GM12878 (cell line): ENCODE measurements at regions not wholly inside any gene's neighbourhood (a gene's known extent, or its start where the extent isn't known, plus 50 kb on each side); places are given as distances from the start of the nearest gene placed in this dataset.

Source experiments
- BHLHE40 ChIP-seq, 2 experiments: fragments of 450-650 bp in 1 of 2; IDR thresholded peaks; 2 replicates each; pipeline ENCODE4 v1.6.1; 2011 to 2017; ENCODE audit warnings: low read depth in 2 of 2, borderline replicate concordance in 1 of 2, improper control_type of control experiment in 1 of 2, low read length in 1 of 2, mild to moderate bottlenecking in 1 of 2
- CBX3 ChIP-seq: fragments of 200-600 bp; sonication (generic); IDR thresholded peaks from 2 replicates; pipeline ENCODE4 v1.6.1; 2016; ENCODE audit warnings: low read depth, borderline replicate concordance
- CHD4 ChIP-seq: fragments of 200-600 bp; sonication (generic); IDR thresholded peaks from 2 replicates; pipeline ENCODE4 v1.6.1; 2016; ENCODE audit warnings: mild to moderate bottlenecking
- EGR1 ChIP-seq, 2 experiments: IDR thresholded peaks; 1 replicate in 1 of 2; 2 replicates in 1 of 2; pipeline ENCODE4 v1.6.1; 2011 to 2012; ENCODE audit warnings: low read depth in 2 of 2, low read length in 2 of 2, borderline replicate concordance in 1 of 2, mild to moderate bottlenecking in 1 of 2, moderate library complexity in 1 of 2
- GATAD2B ChIP-seq: fragments of 450-650 bp; conservative IDR thresholded peaks from 2 replicates; pipeline ENCODE4 v1.6.1; 2017; ENCODE audit warnings: low read depth, mild to moderate bottlenecking, moderate library complexity
- HDAC6 ChIP-seq: fragments of 200-600 bp; sonication (generic); IDR thresholded peaks from one replicate; pipeline ENCODE4 v1.8.0; 2017; ENCODE audit warnings: antibody characterized with exemption; ENCODE audit not compliant: unreplicated experiment
- IKZF1 ChIP-seq: fragments of 450-650 bp; conservative IDR thresholded peaks from 2 replicates; pipeline ENCODE4 v1.6.1; 2017; ENCODE audit warnings: antibody characterized with exemption, mild to moderate bottlenecking
- IRF4 ChIP-seq: IDR thresholded peaks from 2 replicates; pipeline ENCODE4 v1.6.1; 2011; ENCODE audit warnings: low read depth, low read length
- KLF5 ChIP-seq: fragments of 450-650 bp; IDR thresholded peaks from 2 replicates; pipeline ENCODE4 v1.6.1; 2014; ENCODE audit warnings: mild to moderate bottlenecking; ENCODE audit not compliant: partially characterized antibody
- MEF2B ChIP-seq: fragments of 450-650 bp; IDR thresholded peaks from 2 replicates; pipeline ENCODE4 v1.6.1; 2018; ENCODE audit warnings: mild to moderate bottlenecking, moderate library complexity; ENCODE audit not compliant: partially characterized antibody, poor library complexity, severe bottlenecking
- MTA2 ChIP-seq: fragments of 450-650 bp; IDR thresholded peaks from 2 replicates; pipeline ENCODE4 v1.6.1; 2016; ENCODE audit warnings: low read depth, mild to moderate bottlenecking, moderate library complexity
- NBN ChIP-seq: fragments of 450-650 bp; IDR thresholded peaks from 2 replicates; pipeline ENCODE4 v1.6.1; 2016
- NFYB ChIP-seq: IDR thresholded peaks from 2 replicates; pipeline ENCODE4 v1.6.1; 2011; ENCODE audit warnings: low read depth, mild to moderate bottlenecking, low read length, improper control_type of control experiment, moderate library complexity; ENCODE audit not compliant: insufficient read depth
- RAD21 ChIP-seq: IDR thresholded peaks from 2 replicates; pipeline ENCODE4 v1.6.1; 2011; ENCODE audit warnings: mild to moderate bottlenecking, low read depth, low read length, moderate library complexity; ENCODE audit not compliant: insufficient read depth
- RELB ChIP-seq: fragments of 450-650 bp; IDR thresholded peaks from 2 replicates; pipeline ENCODE4 v1.6.1; 2017; ENCODE audit warnings: low read depth, mild to moderate bottlenecking, moderate library complexity
- STAT1 ChIP-seq: fragments of 450-650 bp; conservative IDR thresholded peaks from 2 replicates; pipeline ENCODE4 v1.6.1; 2014; ENCODE audit warnings: antibody characterized with exemption, mild to moderate bottlenecking
- SUZ12 ChIP-seq: fragments of 200-600 bp; sonication (generic); IDR thresholded peaks from one replicate; pipeline ENCODE4 v1.6.1; 2018; ENCODE audit warnings: antibody characterized with exemption, mild to moderate bottlenecking; ENCODE audit not compliant: unreplicated experiment
- ZBTB40 ChIP-seq: fragments of 450-650 bp; IDR thresholded peaks from 2 replicates; pipeline ENCODE4 v1.6.1; 2016; ENCODE audit warnings: mild to moderate bottlenecking, moderate library complexity, borderline replicate concordance
- ZNF622 ChIP-seq: fragments of 450-650 bp; IDR thresholded peaks from 2 replicates; pipeline ENCODE4 v1.6.1; 2017; ENCODE audit warnings: mild to moderate bottlenecking, inconsistent platforms
- TF ChIP-seq, protein P1 (sequence below): fragments of 450-650 bp; conservative IDR thresholded peaks from 2 replicates; pipeline ENCODE4 v1.6.1; 2017; ENCODE audit warnings: mild to moderate bottlenecking, moderate library complexity

GRCh38 chr17:77460514-77461046, 319.8 kb downstream of the SEC14L1 start (continued):
- TF ChIP-seq RELB (no peak), CBX3 (no peak), NBN (no peak), MTA2 (0 out of 2 replicates have a peak, but pooled peaks have one; percentile 23), EGR1 (IDR thresholded peaks at IDR 0.05; ENCODE audit: borderline replicate concordance in 1 of 2, low read depth in 2 of 2, low read length in 2 of 2) (0 out of 3 replicates have a peak, but pooled peaks of 1 of the 2 experiments have one; percentile 8), ZBTB40 (no peak), IKZF1 (peak; percentile 43; the same call in 1 of the 2 replicates), STAT1 (no peak), MEF2B (no peak), CHD4 (no peak), NFYB (no peak), RAD21 (no peak), BHLHE40 (IDR thresholded peaks at IDR 0.05; ENCODE audit: borderline replicate concordance in 1 of 2, low read depth in 2 of 2, low read length in 1 of 2) (no peak), HDAC6 (no peak), SUZ12 (no peak), KLF5 (no peak), ZNF622 (no peak), IRF4 (no peak), GATAD2B (0 out of 2 replicates have a peak, but pooled peaks have one; percentile 57)
- TF ChIP-seq, protein P1, sequence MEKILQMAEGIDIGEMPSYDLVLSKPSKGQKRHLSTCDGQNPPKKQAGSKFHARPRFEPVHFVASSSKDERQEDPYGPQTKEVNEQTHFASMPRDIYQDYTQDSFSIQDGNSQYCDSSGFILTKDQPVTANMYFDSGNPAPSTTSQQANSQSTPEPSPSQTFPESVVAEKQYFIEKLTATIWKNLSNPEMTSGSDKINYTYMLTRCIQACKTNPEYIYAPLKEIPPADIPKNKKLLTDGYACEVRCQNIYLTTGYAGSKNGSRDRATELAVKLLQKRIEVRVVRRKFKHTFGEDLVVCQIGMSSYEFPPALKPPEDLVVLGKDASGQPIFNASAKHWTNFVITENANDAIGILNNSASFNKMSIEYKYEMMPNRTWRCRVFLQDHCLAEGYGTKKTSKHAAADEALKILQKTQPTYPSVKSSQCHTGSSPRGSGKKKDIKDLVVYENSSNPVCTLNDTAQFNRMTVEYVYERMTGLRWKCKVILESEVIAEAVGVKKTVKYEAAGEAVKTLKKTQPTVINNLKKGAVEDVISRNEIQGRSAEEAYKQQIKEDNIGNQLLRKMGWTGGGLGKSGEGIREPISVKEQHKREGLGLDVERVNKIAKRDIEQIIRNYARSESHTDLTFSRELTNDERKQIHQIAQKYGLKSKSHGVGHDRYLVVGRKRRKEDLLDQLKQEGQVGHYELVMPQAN = no peak; the same call in none of the 2 replicates
